Upper lobe of right lung (tissue), 1 donor: ENCODE measurements at regions not wholly inside any gene's neighbourhood (a gene's known extent, or its start where the extent isn't known, plus 50 kb on each side); places are given as distances from the start of the nearest gene placed in this dataset.

Experiments used
- ATAC-seq: fragments of 200-7000 bp; cut with Tn5 transposase; one replicate; pipeline ENCODE4 v1.9.1; 2020; ENCODE audit warnings: mild to moderate bottlenecking, moderate library complexity
- DNase-seq: peaks from one replicate; pipeline ENCODE4 v3.0.0-alpha.2; 2020
- H3K27ac ChIP-seq: fragments of 200-600 bp; one replicate; pipeline ENCODE4 v1.8.0; 2022
- H3K27me3 ChIP-seq: fragments of 200-600 bp; one replicate; pipeline ENCODE4 v1.8.0; 2022; ENCODE audit warnings: mild to moderate bottlenecking
- H3K36me3 ChIP-seq: fragments of 200-600 bp; one replicate; pipeline ENCODE4 v1.8.0; 2022
- H3K4me1 ChIP-seq: fragments of 200-600 bp; one replicate; pipeline ENCODE4 v1.8.0; 2022
- H3K4me3 ChIP-seq: fragments of 200-600 bp; one replicate; pipeline ENCODE4 v1.8.0; 2022; ENCODE audit warnings: mild to moderate bottlenecking
- H3K9me3 ChIP-seq: fragments of 200-600 bp; one replicate; pipeline ENCODE4 v1.8.0; 2022
- CTCF ChIP-seq: fragments of 200-600 bp; IDR thresholded peaks from one replicate; pipeline ENCODE4 v1.8.0; 2022; ENCODE audit warnings: antibody characterized with exemption
- intact Hi-C: fragments of 100-400 bp; cut with DNase I; formaldehyde crosslinking; loops from one replicate; pipeline ENCODE4 v1.11.0; 2022
- donor health status: DM: no; HTN: yes; CAD: no; lungs with severe emphysema.

DNA sequence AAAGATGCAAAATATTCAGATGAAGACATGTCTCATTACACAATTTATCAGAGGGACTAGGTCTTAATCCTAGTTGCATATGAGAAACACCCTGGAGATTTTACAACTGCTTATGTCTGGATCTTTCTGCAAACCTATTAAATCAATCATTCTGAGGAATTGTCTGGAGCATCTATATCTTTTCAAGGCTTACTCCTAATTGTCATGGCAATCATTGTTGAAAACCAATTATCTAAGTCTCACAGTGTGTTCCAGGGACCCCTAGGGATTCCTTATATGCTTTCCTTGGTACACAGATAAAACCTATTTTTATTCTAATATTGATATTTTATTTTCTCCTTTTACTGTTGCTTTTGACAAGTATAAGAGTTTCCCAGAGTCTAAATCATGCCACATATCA is 696.9 kb upstream of the EYS start:
- no peak for DNase-seq
- H3K27me3 ChIP-seq: no peaks in the 10 kb centered on the region
- intact Hi-C loops: no loop called here
- H3K4me1 ChIP-seq: no peaks in the 10 kb centered on the region
- ATAC-seq: no peak
- no peaks in the 10 kb centered on the region for H3K36me3 ChIP-seq
- no peak overlapping the region for H3K4me3 ChIP-seq
- H3K9me3 ChIP-seq: no peaks in the 10 kb centered on the region
- no peak overlapping the region for H3K27ac ChIP-seq
- no peak for TF ChIP-seq CTCF

DNA sequence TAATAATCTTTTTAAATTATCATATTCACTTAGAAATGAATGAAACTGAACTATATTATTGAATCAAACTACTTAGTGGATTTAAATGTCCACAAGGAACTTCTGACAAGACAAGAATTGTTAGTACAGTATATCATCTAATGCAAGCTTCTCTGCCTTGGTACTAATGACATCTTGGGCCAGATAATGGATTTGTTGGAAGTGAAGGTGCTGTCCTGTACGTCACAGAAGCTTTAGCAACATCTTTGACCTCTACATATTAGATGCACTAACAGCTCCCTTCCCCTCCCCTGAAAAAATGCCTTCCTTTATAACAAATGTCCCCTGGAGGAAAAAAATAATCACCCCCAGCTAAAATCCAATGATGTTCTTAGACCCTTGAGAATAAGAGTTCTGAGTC is 695.8 kb upstream of the EYS start:
- intact Hi-C loops: no loop called here
- H3K4me1 ChIP-seq: no peaks in the 10 kb centered on the region
- no peaks in the 10 kb centered on the region for H3K9me3 ChIP-seq
- no peak for ATAC-seq
- no peak overlapping the region for H3K27ac ChIP-seq
- H3K36me3 ChIP-seq: no peaks in the 10 kb centered on the region
- H3K27me3 ChIP-seq: no peaks in the 10 kb centered on the region
- no peak overlapping the region for H3K4me3 ChIP-seq
- no peak for TF ChIP-seq CTCF
- no peak for DNase-seq

- ATAC-seq (peak; percentile 34), DNase-seq (no peak)
- no peak overlapping the region for H3K27ac ChIP-seq
- intact Hi-C loops: no loop called here
- no peaks in the 10 kb centered on the region for H3K27me3 ChIP-seq
- no peaks in the 10 kb centered on the region for H3K4me1 ChIP-seq
- no peak for TF ChIP-seq CTCF
- H3K36me3 ChIP-seq: no peaks in the 10 kb centered on the region
- H3K4me3 ChIP-seq: no peak overlapping the region
- H3K9me3 ChIP-seq: no peaks in the 10 kb centered on the region
Measured at GRCh38 chr6:66396549-66396948, 689.5 kb upstream of the EYS start.

GRCh38 chr6:66396145-66396544 is 689.1 kb upstream of the EYS start:
- DNase-seq: peak; percentile 57
- H3K4me3 ChIP-seq: no peak overlapping the region
- TF ChIP-seq CTCF: no peak
- no peaks in the 10 kb centered on the region for H3K36me3 ChIP-seq
- no peaks in the 10 kb centered on the region for H3K9me3 ChIP-seq
- intact Hi-C loops: no loop called here
- H3K4me1 ChIP-seq: no peaks in the 10 kb centered on the region
- peak; percentile 17 for ATAC-seq
- no peaks in the 10 kb centered on the region for H3K27me3 ChIP-seq
- H3K27ac ChIP-seq: no peak overlapping the region

DNA sequence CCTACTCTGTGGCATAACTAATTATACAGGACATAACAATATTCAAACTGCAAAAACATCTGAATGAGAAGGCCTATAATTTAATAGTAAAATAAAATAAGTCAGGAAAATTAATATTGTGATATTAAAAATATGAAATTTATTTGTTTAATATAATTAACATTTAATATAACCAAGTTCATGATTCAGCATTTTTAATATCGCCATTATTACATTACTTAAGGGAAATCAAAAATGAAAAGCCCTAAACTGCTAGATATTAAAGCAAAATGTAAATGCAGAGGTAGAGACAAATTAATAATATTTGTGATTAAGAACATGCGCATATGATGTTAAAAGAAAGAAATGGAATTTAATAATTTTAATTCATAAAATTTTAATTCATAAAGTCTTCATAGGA is 683.4 kb upstream of the EYS start:
- intact Hi-C loops: no loop called here
- ATAC-seq (no peak), DNase-seq (no peak)
- TF ChIP-seq CTCF: no peak
- no peaks in the 10 kb centered on the region for H3K9me3 ChIP-seq
- H3K4me3 ChIP-seq: no peak overlapping the region
- H3K27me3 ChIP-seq: no peaks in the 10 kb centered on the region
- no peaks in the 10 kb centered on the region for H3K36me3 ChIP-seq
- H3K4me1 ChIP-seq: no peaks in the 10 kb centered on the region
- no peak overlapping the region for H3K27ac ChIP-seq

GRCh38 chr6:66376001-66376400 is 669.0 kb upstream of the EYS start:
- ATAC-seq: no peak
- Histone ChIP-seq H3K4me1 (no peaks in the 10 kb centered on the region), H3K9me3 (no peaks in the 10 kb centered on the region), H3K4me3 (no peak overlapping the region), H3K36me3 (no peaks in the 10 kb centered on the region), H3K27ac (no peak overlapping the region), H3K27me3 (no peaks in the 10 kb centered on the region)
- no peak for DNase-seq
- intact Hi-C loops: no loop called here
- no peak for TF ChIP-seq CTCF
